ENCODE measurements at regions not wholly inside any gene's neighbourhood (a gene's known extent, or its start where the extent isn't known, plus 50 kb on each side); places are given as distances from the start of the nearest gene placed in this dataset.

GRCh38 chr10:120285408-120285807, 171.6 kb upstream of the PLPP4 start:
- H3K4me3 ChIP-seq (ENCODE audit: control insufficient read depth, low read depth, low read length), result no peak overlapping the region
- no peak for DNase-seq (ENCODE audit: low read depth)
- no peak for TF ChIP-seq CTCF (conservative IDR thresholded peaks at IDR 0.05; ENCODE audit: control insufficient read depth, insufficient read depth, low read depth, low read length)

GRCh38 chr10:120286280-120286679, 170.7 kb upstream of the PLPP4 start:
- TF ChIP-seq CTCF (conservative IDR thresholded peaks at IDR 0.05; ENCODE audit: control insufficient read depth, insufficient read depth, low read depth, low read length), result no peak
- no peak overlapping the region for H3K4me3 ChIP-seq (ENCODE audit: control insufficient read depth, low read depth, low read length)
- DNase-seq (ENCODE audit: low read depth), result no peak

DNA sequence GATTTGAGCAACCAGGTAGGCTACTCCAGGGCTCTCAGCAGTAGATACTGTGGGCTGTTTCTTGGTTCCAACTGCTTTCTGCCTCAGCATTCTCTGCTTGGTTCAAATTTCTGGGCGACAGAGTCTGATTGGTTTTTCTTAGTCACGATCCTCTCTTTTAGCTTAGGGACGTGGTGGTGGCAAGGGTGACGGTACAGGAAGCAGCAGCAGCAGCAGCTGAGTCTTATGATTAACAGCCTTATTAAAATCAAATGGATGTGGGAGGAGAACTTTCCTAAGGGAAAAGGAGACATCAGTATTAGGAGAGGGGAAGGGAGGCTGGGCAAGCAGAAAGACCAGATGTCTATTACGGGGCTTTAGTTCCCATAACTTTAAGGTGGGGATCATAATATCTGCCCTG, 156.5 kb upstream of the PLPP4 start:
- no peak for TF ChIP-seq CTCF (conservative IDR thresholded peaks at IDR 0.05; ENCODE audit: control insufficient read depth, insufficient read depth, low read depth, low read length)
- DNase-seq (ENCODE audit: low read depth), result no peak

GRCh38 chr10:120308589-120308988, 148.4 kb upstream of the PLPP4 start:
- H3K4me3 ChIP-seq (ENCODE audit: control insufficient read depth, low read depth, low read length), result no peak overlapping the region
- no peak for TF ChIP-seq CTCF (conservative IDR thresholded peaks at IDR 0.05; ENCODE audit: control insufficient read depth, insufficient read depth, low read depth, low read length)
- no peak for DNase-seq (ENCODE audit: low read depth)

More for the DNA sequence above, 156.5 kb upstream of the PLPP4 start:
- H3K4me3 ChIP-seq (ENCODE audit: control insufficient read depth, low read depth, low read length), result no peak overlapping the region

- no peak for DNase-seq (ENCODE audit: low read depth)
- H3K4me3 ChIP-seq (ENCODE audit: control insufficient read depth, low read depth, low read length), result no peak overlapping the region
- TF ChIP-seq CTCF (conservative IDR thresholded peaks at IDR 0.05; ENCODE audit: control insufficient read depth, insufficient read depth, low read depth, low read length), result no peak
Observed at GRCh38 chr10:120313715-120314114, 143.3 kb upstream of the PLPP4 start.

GRCh38 chr10:120314442-120314841, 142.6 kb upstream of the PLPP4 start:
- no peak for DNase-seq (ENCODE audit: low read depth)
- H3K4me3 ChIP-seq (ENCODE audit: control insufficient read depth, low read depth, low read length), result no peak overlapping the region
- TF ChIP-seq CTCF (conservative IDR thresholded peaks at IDR 0.05; ENCODE audit: control insufficient read depth, insufficient read depth, low read depth, low read length), result no peak

DNA sequence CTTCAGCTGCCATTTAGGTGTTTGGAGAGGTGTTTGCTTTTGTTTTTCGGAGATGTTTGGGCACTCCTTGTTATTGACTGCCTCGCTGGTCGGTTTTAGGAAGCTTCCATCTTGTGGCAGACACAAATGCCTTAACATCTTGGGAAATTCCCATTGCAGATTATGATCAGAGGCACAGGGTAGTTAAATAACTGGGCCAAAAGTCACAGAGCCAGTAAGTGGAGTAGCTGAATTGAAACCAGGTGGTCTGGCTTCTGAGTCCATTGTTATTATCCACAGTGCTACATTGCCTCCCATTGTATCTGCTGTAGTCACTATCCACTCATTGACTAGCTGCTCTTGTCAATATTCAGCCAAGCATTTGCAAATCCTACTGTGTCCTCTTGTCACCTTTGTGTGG, 138.2 kb upstream of the PLPP4 start:
- H3K4me3 ChIP-seq (ENCODE audit: control insufficient read depth, low read depth, low read length), result no peak overlapping the region
- DNase-seq (ENCODE audit: low read depth), result no peak
- no peak for TF ChIP-seq CTCF (conservative IDR thresholded peaks at IDR 0.05; ENCODE audit: control insufficient read depth, insufficient read depth, low read depth, low read length)

Measured in fibroblast of mammary gland (primary cell).